ENCODE measurements at regions not wholly inside any gene's neighbourhood (a gene's known extent, or its start where the extent isn't known, plus 50 kb on each side); places are given as distances from the start of the nearest gene placed in this dataset.

DNA sequence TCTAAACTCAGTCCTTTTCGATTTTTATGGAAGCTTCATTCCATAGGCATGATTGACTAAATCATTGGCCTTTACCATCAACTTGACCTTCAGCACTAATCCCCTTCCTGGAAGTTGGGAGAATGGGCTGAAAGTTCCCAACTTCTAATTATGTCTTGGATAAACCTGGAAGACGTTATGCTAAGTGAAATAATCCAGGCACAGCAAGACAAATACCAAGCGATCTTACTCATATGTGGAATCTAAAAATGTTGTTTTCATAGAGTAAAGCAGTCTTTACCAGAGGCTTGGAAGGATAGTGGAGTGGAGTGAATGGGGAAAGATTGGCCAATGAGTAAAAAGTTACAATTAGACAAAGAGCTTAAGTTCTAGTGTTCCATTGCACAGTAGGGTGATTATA lies 1453.2 kb downstream of the PLA2G4A start:
- Mint-ChIP-seq H3K36me3 (ENCODE audit: low read depth) (no peaks in the 10 kb centered on the region), H3K27ac (no peak overlapping the region), H3K4me3 (no peak overlapping the region), H3K9me3 (no peaks in the 10 kb centered on the region), H3K4me1 (no peaks in the 10 kb centered on the region), H3K27me3 (ENCODE audit: insufficient read depth, low read depth, poor library complexity) (no peaks in the 10 kb centered on the region)
- Histone ChIP-seq H3K4me2 (no peak overlapping the region), H2AFZ (no peak overlapping the region), H3K27me3 (ENCODE audit: insufficient read depth) (no peaks in the 10 kb centered on the region), H4K20me1 (replicated peaks; ENCODE audit: insufficient read depth) (no peaks in the 10 kb centered on the region), H3K36me3 (ENCODE audit: insufficient read depth) (no peaks in the 10 kb centered on the region), H3F3A (replicated peaks; ENCODE audit: low read depth) (no peaks in the 10 kb centered on the region), H3K9me2 (ENCODE audit: insufficient read depth) (no peaks in the 10 kb centered on the region), H3K4me1 (ENCODE audit: insufficient read depth) (no peaks in the 10 kb centered on the region), H3K79me2 (replicated peaks; ENCODE audit: insufficient read depth) (no peaks in the 10 kb centered on the region), H3K27ac (ENCODE audit: low read depth) (no peak overlapping the region), H3K4me3 (no peak overlapping the region)
- DNase-seq (ENCODE audit: low spot score) (no peak), ATAC-seq (no peak)
- no peak for TF ChIP-seq STAT1 (IDR thresholded peaks at IDR 0.05; ENCODE audit: unreplicated experiment)
- no peak for TF ChIP-seq CREB1 (CRISPR knock-in tag; IDR thresholded peaks at IDR 0.05; ENCODE audit: low read depth)
- no peak for TF ChIP-seq POLR2AphosphoS5 (IDR thresholded peaks at IDR 0.05; ENCODE audit: low read depth)
- TF ChIP-seq EZH2phosphoT487 (IDR thresholded peaks at IDR 0.05; ENCODE audit: unreplicated experiment) = no peak
- no peak for TF ChIP-seq JUNB (IDR thresholded peaks at IDR 0.05; ENCODE audit: unreplicated experiment)
- TF ChIP-seq NANOG (IDR thresholded peaks at IDR 0.05; ENCODE audit: borderline replicate concordance) = no peak
- TF ChIP-seq ZNF114 (CRISPR knock-in tag; IDR thresholded peaks at IDR 0.05) = no peak

DNA sequence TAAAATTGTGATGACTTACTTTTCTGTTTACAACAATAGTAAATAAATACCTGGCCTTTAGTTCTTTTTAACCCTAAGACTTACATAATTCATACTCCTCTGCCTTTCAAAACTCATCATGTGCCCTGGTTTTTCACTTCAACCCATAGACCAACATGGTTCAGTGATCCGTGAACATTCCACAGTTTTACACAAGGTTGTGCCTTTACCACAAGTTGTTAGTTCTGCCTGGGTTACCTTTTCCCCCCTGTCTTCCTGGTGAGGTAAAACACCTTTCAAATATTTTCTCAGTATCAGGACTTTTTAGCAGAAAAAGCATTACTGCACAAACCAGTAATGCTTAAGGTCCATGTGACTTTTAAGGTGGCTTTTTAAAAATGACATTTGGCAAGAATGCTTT lies 1466.4 kb downstream of the PLA2G4A start:
- no peak overlapping the region for H3K4me3 ChIP-seq
- H3K36me3 ChIP-seq (ENCODE audit: insufficient read depth) = no peaks in the 10 kb centered on the region
- no peaks in the 10 kb centered on the region for H3K79me2 ChIP-seq (replicated peaks; ENCODE audit: insufficient read depth)
- H4K20me1 ChIP-seq (replicated peaks; ENCODE audit: insufficient read depth) = no peaks in the 10 kb centered on the region
- no peaks in the 10 kb centered on the region for H3F3A ChIP-seq (replicated peaks; ENCODE audit: low read depth)
- Mint-ChIP-seq H3K27ac (no peak overlapping the region), H3K27me3 (ENCODE audit: insufficient read depth, low read depth, poor library complexity) (no peaks in the 10 kb centered on the region), H3K4me1 (peaks cover 4% of the 10 kb centered on the region; the same call in 2 of the 3 replicates), H3K4me3 (no peak overlapping the region), H3K36me3 (ENCODE audit: low read depth) (peaks cover 5% of the 10 kb centered on the region; the same call in 2 of the 3 replicates), H3K9me3 (peaks cover 5% of the 10 kb centered on the region; the same call in 2 of the 3 replicates)
- H3K9me2 ChIP-seq (ENCODE audit: insufficient read depth) = 0 out of 2 replicates have a peak, but pooled peaks cover 5% of the 10 kb centered on the region
- H2AFZ ChIP-seq = no peak overlapping the region
- no peak for ATAC-seq
- H3K27ac ChIP-seq (ENCODE audit: low read depth) = no peak overlapping the region
- DNase-seq (ENCODE audit: low spot score) = peak; percentile 12
- no peaks in the 10 kb centered on the region for H3K27me3 ChIP-seq (ENCODE audit: insufficient read depth)
- H3K4me1 ChIP-seq (ENCODE audit: insufficient read depth) = no peaks in the 10 kb centered on the region
- H3K4me2 ChIP-seq = no peak overlapping the region
- TF ChIP-seq CTCF (conservative IDR thresholded peaks at IDR 0.05; ENCODE audit: low read depth in 2 of 2) (no peak; a peak in 1 of 4 replicates), STAT1 (IDR thresholded peaks at IDR 0.05; ENCODE audit: unreplicated experiment) (no peak), JUNB (IDR thresholded peaks at IDR 0.05; ENCODE audit: unreplicated experiment) (no peak), ZNF462 (CRISPR knock-in tag; IDR thresholded peaks at IDR 0.05) (no peak), EZH2 (IDR thresholded peaks at IDR 0.05; ENCODE audit: low read depth, unreplicated experiment) (no peak), NANOG (IDR thresholded peaks at IDR 0.05; ENCODE audit: borderline replicate concordance) (no peak)
- TF ChIP-seq, protein P1, sequence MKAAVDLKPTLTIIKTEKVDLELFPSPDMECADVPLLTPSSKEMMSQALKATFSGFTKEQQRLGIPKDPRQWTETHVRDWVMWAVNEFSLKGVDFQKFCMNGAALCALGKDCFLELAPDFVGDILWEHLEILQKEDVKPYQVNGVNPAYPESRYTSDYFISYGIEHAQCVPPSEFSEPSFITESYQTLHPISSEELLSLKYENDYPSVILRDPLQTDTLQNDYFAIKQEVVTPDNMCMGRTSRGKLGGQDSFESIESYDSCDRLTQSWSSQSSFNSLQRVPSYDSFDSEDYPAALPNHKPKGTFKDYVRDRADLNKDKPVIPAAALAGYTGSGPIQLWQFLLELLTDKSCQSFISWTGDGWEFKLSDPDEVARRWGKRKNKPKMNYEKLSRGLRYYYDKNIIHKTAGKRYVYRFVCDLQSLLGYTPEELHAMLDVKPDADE (IDR thresholded peaks at IDR 0.05) = no peak

All from GM23338 (cell line).